Activated T-cell treated with anti-CD3 and anti-CD28 coated beads for 1 hour (primary cell): ENCODE measurements at regions not wholly inside any gene's neighbourhood (a gene's known extent, or its start where the extent isn't known, plus 50 kb on each side); places are given as distances from the start of the nearest gene placed in this dataset.
"Not testable (repeated sequence)": the region's sequence is repeated elsewhere in the genome, so short reads cannot be mapped to it uniquely, and the experiment has no call there.

Source experiments
- DNase-seq: peaks from one replicate; pipeline ENCODE4 v3.0.0-alpha.2; 2020; ENCODE audit warnings: low read depth

GRCh38 chr13:22839603-22840530, 340.9 kb upstream of the SGCG start:
- no peak for DNase-seq

- no peak for DNase-seq
Measured at GRCh38 chr13:22846551-22846950, 334.2 kb upstream of the SGCG start.

DNA sequence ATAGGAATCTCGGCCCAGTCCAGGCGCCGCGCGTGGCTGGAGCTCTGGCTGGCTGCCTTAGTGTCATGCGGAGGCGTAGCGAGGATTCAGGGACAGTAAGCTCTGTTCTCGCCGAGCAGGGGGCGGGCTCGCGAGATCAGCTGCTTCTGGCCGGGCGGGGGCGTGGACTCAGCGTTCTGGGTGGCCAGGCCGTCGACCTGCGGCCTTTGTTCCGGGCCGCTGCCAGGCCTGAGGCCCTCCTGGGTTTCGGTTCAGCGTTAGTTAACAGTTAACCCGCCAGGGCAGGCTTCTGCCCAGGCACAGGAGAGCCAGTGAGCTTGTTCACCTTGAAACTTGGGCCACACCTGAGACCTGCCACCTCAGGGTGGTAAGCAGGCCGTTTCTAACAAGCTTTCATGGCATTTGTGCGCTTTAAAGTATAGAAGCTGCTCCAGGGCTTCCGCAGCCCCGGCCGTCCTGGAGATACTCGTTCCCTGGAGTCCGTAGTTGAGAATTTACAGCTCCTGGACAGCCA, 332.2 kb upstream of the SGCG start:
- no peak for DNase-seq

DNA sequence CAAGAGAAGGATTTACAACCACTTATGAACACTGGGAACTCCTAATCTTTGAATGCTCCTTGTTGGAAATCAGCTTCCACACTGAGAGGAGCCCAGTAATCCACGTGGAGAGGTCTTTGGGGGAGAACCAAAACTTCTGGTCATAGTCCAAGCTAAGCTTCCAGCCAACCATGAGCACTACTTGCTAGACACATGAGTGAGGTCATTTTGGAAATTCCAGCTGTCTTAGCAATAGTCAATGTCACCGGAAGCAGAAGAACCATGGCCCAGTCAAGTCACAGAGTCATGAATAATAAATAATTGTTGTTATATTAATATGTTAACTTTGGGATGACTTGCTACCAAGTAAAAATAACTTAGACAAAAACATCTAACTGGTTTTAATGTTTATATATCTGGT, 324.9 kb upstream of the SGCG start:
- DNase-seq = no peak

- DNase-seq = not testable (repeated sequence)
Measured at GRCh38 chr13:22858980-22859379, 321.8 kb upstream of the SGCG start.

DNA sequence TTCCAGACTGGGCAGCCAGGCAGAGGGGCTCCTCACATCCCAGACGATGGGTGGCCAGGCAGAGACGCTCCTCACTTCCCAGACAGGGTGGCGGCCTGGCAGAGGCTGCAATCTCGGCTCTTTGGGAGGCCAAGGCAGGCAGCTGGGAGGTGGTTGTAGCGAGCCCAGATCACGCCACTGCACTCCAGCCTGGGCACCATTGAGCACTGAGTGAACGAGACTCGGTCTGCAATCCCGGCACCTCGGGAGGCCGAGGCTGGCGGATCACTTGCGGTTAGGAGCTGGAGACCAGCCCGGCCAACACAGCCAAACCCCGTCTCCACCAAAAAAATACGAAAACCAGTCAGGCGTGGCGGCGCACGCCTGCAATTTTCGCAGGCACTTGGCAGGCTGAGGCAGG, 321.4 kb upstream of the SGCG start:
- not testable (repeated sequence) for DNase-seq

DNA sequence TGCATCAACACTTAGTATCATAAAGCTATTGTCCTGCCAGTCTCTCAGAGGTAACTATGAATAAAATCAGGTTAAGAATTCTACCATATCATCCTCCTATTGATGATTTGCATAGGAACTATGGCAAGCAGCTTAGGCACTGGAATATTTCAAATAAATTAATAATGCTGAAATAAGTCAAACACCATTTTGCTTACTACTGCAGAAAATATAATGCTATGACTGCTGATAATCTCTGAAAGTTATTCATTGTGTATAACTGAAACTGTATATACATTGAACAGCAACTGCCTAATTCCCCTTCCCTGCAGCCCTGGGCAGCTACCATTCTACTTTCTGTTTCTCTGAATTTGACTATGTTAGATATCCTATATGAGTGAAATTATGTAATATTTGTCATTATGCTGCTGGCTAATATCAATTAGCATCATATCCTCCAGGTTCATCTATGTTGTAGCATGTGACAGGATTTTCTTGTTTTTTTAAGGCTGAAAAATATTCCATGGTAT, 318.8 kb upstream of the SGCG start:
- no peak for DNase-seq

DNA sequence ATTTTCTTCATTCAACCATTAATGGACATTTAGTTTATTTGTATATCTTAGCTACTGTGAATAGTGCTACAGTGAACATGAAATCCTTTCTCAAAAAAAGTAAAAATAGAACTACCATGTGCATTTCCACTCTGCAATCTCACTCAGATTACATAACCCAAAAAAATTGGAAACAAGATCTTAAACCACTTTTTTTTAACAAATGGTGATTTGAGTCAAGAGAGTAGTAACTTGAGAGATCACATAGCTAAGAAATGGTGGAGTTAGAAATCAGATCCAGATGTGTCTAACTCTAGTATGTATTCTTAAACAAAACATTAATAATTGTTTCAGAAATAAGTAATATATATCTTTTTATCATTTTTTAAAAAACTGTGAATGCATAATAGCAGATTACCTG, 318.3 kb upstream of the SGCG start:
- DNase-seq = no peak

- no peak for DNase-seq
Measured at GRCh38 chr13:22866221-22866620, 314.6 kb upstream of the SGCG start.

GRCh38 chr13:22871231-22871630, 309.5 kb upstream of the SGCG start:
- no peak for DNase-seq

DNA sequence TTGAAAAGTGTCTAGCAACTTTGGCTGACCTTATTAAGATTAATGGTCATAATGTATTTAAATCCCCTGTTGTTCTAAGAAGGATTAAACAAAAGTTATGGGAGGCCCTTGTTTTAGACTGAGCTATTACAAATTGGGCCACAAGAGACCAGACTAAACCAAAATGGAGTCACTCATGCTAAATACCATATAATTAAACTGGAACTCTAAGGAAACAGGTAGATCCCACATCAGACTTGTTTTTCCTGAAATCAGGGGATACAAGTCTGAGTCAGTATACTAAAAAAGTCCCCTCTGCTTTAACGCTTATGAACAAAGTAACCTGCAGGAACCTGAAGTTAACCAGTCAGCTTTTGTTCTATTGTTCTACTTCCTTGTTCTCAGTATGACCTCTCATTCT, 305.9 kb upstream of the SGCG start:
- no peak for DNase-seq

GRCh38 chr13:22877421-22877820, 303.4 kb upstream of the SGCG start:
- DNase-seq = no peak

DNA sequence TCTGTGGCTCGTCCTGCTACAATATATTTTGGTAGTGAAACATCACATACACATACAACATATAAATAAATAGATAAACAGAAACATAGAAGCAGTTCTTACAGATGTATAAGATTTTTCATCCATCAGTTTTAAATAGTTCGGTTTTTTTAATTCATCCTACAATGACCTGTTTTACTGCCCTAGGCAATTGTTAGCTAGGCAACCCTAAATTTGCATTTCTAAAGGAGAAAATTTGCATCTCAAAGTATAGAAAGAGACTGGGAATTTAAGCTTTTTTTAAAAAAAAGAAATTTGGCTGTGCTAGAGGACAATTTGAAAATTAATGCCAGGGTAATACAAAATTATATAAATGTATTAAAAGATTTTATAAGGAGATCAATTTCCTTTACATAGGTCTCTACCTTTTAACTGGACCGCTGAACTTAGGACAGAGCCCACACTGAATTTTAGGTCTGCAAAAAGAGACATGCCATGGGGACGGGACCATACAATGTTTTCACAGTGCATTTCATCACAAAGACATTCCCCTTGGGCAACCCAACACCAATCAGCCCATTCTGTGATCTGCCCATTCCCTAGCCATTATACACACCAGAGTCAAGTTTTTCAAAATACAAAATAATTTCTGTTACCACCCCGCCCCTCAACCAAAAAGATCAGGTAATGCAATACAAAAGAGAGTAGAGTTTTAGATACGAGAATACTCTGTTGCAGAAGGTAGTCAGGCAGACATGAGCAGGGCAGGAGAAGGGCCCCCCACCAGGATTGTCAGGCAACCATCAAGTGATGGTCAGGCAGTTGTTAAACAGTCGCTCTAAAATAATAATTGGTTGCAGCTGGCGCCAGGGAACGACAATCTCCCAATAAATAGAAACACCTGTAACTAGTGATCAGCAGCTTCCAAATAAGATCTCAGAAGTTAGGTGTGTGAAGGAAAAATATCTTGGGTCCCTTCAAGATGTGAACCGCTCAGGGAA, 299.7 kb upstream of the SGCG start:
- DNase-seq = no peak

- not testable (repeated sequence) for DNase-seq
Measured at GRCh38 chr13:22881721-22882608, 298.8 kb upstream of the SGCG start.

DNA sequence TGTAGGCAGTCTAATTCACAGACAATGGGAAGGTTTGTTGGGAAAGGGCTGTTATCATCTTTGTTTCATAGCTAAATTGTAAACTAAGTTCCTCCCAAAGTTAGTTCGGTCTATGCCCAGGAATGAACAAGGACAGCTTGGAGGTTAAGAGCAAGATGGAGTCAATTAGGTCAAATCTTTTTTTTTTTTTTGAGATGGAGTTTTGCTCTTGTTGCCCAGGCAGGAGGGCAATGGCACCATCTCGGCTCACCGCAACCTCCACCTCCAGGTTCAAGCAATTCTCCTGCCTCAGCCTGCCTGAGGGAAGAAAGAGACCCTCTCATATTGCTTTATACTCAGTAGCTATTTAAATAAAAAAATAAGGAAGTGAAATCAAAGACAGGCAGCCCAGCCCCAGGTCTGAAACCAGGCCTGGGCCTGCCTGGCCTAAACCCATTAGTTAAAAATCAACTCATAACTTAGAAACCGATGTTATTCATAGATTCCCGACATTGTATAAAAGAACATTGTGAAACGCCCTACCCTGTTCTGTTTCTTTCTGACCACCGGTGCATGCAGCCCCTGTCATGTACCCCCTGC, 297.4 kb upstream of the SGCG start:
- no peak for DNase-seq

- no peak for DNase-seq
Measured at GRCh38 chr13:22883956-22884355, 296.8 kb upstream of the SGCG start.

GRCh38 chr13:22886061-22886460, 294.7 kb upstream of the SGCG start:
- not testable (repeated sequence) for DNase-seq

GRCh38 chr13:22889376-22889775, 291.4 kb upstream of the SGCG start:
- not testable (repeated sequence) for DNase-seq

- DNase-seq = no peak
Measured at GRCh38 chr13:22893204-22893603, 287.6 kb upstream of the SGCG start.

GRCh38 chr13:22893777-22894176, 287.0 kb upstream of the SGCG start:
- DNase-seq = no peak
